H1 (cell line): ENCODE measurements at regions not wholly inside any gene's neighbourhood (a gene's known extent, or its start where the extent isn't known, plus 50 kb on each side); places are given as distances from the start of the nearest gene placed in this dataset.

Experiments used
- CTCF ChIA-PET: fragments of 300-600 bp; sonication (Branson Sonifier 250); formaldehyde crosslinking; loops from one replicate; lab custom pipeline; 2021; ENCODE audit not compliant: partially characterized antibody; lab: Charles Lee
- POLR2A ChIA-PET: fragments of 300-600 bp; sonication (Branson Sonifier 250); formaldehyde crosslinking; loops from one replicate; lab custom pipeline; 2021; ENCODE audit warnings: inconsistent platforms; ENCODE audit not compliant: partially characterized antibody; lab: Charles Lee
- DNase-seq, 2 experiments: peaks; one replicate each; pipeline versions ENCODE4 v3.0.0 to v3.0.0-alpha.2; 2010 to 2022; ENCODE audit warnings: low spot score in 2 of 2, low read depth in 1 of 2, mixed read lengths in 1 of 2
- FAIRE-seq: peaks from 2 replicates; lab custom pipeline; 2011; peaks lifted over from hg19 to GRCh38; lab: Jason Lieb, UNC
- H2AFZ ChIP-seq: 2 replicates; pipeline ENCODE4 v1.8.1; 2012; ENCODE audit warnings: low read length, inconsistent platforms
- H2AK5ac ChIP-seq: 2 replicates; pipeline ENCODE4 v1.6.1; 2013; ENCODE audit warnings: low read depth, low read length
- H2BK120ac ChIP-seq: replicated peaks from 2 replicates; pipeline ENCODE3; 2013; ENCODE audit warnings: low read depth, low read length, inconsistent platforms
- H2BK12ac ChIP-seq: 2 replicates; pipeline ENCODE4 v1.6.1; 2013; ENCODE audit warnings: low read depth, low read length
- H2BK15ac ChIP-seq: 2 replicates; pipeline ENCODE4 v1.6.1; 2013; ENCODE audit warnings: low read length
- H2BK20ac ChIP-seq: 2 replicates; pipeline ENCODE4 v1.6.1; 2013; ENCODE audit warnings: low read length
- H2BK5ac ChIP-seq: 2 replicates; pipeline ENCODE4 v1.6.1; 2013; ENCODE audit warnings: low read depth, low read length
- H3K14ac ChIP-seq: 2 replicates; pipeline ENCODE4 v1.6.1; 2013; ENCODE audit warnings: inconsistent platforms; ENCODE audit not compliant: insufficient read length
- H3K18ac ChIP-seq: 2 replicates; pipeline ENCODE4 v1.6.1; 2013; ENCODE audit warnings: low read length; ENCODE audit errors: extremely low read depth
- H3K23ac ChIP-seq: 2 replicates; pipeline ENCODE4 v1.6.1; 2013; ENCODE audit warnings: inconsistent platforms; ENCODE audit not compliant: insufficient read length
- H3K23me2 ChIP-seq: 2 replicates; pipeline ENCODE4 v1.6.1; 2013; ENCODE audit warnings: low read depth, low read length
- H3K27ac ChIP-seq: 2 replicates; pipeline ENCODE4 v1.6.1; 2011; ENCODE audit warnings: low read depth, low read length, inconsistent platforms
- H3K27me3 ChIP-seq, 4 experiments: replicated peaks in 1 of 4; 1 replicate in 1 of 4; 2 replicates in 3 of 4; pipeline versions ENCODE4 v1.6.1 to v1.8.1; 2011 to 2013; ENCODE audit warnings: low read length in 3 of 4, mild to moderate bottlenecking in 3 of 4, inconsistent platforms in 2 of 4, mixed read lengths in 2 of 4, moderate library complexity in 1 of 4; ENCODE audit not compliant: control insufficient read depth in 3 of 4, insufficient read depth in 3 of 4; ENCODE audit errors: extremely low read depth in 1 of 4
- H3K36me3 ChIP-seq, 4 experiments: 2 replicates each; pipeline versions ENCODE4 v1.6.1 to v1.8.1; 2011 to 2013; ENCODE audit warnings: mild to moderate bottlenecking in 4 of 4, low read length in 3 of 4, moderate library complexity in 2 of 4, control low read depth in 1 of 4, inconsistent platforms in 1 of 4; ENCODE audit not compliant: insufficient read depth in 4 of 4, control insufficient read depth in 2 of 4
- H3K4ac ChIP-seq: replicated peaks from 2 replicates; pipeline ENCODE3; 2013; ENCODE audit warnings: low read length, low read depth, mixed read lengths, inconsistent platforms; ENCODE audit not compliant: insufficient read length
- H3K4me1 ChIP-seq, 4 experiments: replicated peaks in 1 of 4; 1 replicate in 1 of 4; 2 replicates in 3 of 4; pipeline versions ENCODE4 v1.6.1 to v1.8.1; 2011 to 2013; ENCODE audit warnings: low read length in 3 of 4, inconsistent platforms in 2 of 4, mixed read lengths in 1 of 4; ENCODE audit not compliant: insufficient read depth in 4 of 4, control insufficient read depth in 3 of 4
- H3K4me2 ChIP-seq, 2 experiments: 2 replicates each; pipeline versions ENCODE4 v1.6.1 to v1.8.1; 2011 to 2013; ENCODE audit warnings: low read depth in 2 of 2, low read length in 2 of 2, control low read depth in 1 of 2, inconsistent platforms in 1 of 2, mild to moderate bottlenecking in 1 of 2; ENCODE audit not compliant: insufficient read depth in 1 of 2
- H3K4me3 ChIP-seq, 4 experiments: fragments of 200-600, 300-600 bp in 1 of 4; sonication (generic), shearing (Covaris generic), sonication (Bioruptor Twin) in 1 of 4; 2 replicates each; pipeline versions ENCODE4 v1.5.1 to v1.8.1; 2011 to 2016; ENCODE audit warnings: low read length in 4 of 4, low read depth in 3 of 4, control low read depth in 2 of 4, inconsistent platforms in 2 of 4, mild to moderate bottlenecking in 2 of 4, mixed read lengths in 1 of 4, moderate library complexity in 1 of 4; ENCODE audit not compliant: insufficient read depth in 2 of 4; ENCODE audit errors: extremely low read depth in 1 of 4
- H3K56ac ChIP-seq: replicated peaks from 2 replicates; pipeline ENCODE3; 2013; ENCODE audit warnings: low read depth, mild to moderate bottlenecking, mixed read lengths, low read length, inconsistent platforms; ENCODE audit not compliant: insufficient read length
- H3K79me1 ChIP-seq: 2 replicates; pipeline ENCODE4 v1.6.1; 2013; ENCODE audit warnings: low read depth, low read length, control low read depth
- H3K79me2 ChIP-seq, 2 experiments: 2 replicates each; pipeline versions ENCODE4 v1.6.1 to v1.8.1; 2012 to 2013; ENCODE audit warnings: low read length in 2 of 2, mild to moderate bottlenecking in 2 of 2, inconsistent platforms in 1 of 2; ENCODE audit not compliant: insufficient read depth in 2 of 2, control insufficient read depth in 1 of 2
- H3K9ac ChIP-seq, 4 experiments: replicated peaks in 1 of 4; 1 replicate in 1 of 4; 2 replicates in 3 of 4; pipeline versions ENCODE4 v1.6.1 to v1.8.1; 2011 to 2013; ENCODE audit warnings: low read depth in 3 of 4, low read length in 3 of 4, control low read depth in 2 of 4, mild to moderate bottlenecking in 2 of 4, moderate library complexity in 2 of 4, inconsistent platforms in 1 of 4; ENCODE audit errors: extremely low read depth in 1 of 4
- H3K9me3 ChIP-seq, 2 experiments: 2 replicates each; pipeline versions ENCODE4 v1.6.1 to v1.8.1; 2012 to 2013; ENCODE audit warnings: mild to moderate bottlenecking in 2 of 2, moderate library complexity in 2 of 2, control low read depth in 1 of 2, inconsistent platforms in 1 of 2, low read depth in 1 of 2, low read length in 1 of 2, mixed read lengths in 1 of 2; ENCODE audit not compliant: insufficient read depth in 2 of 2
- H4K20me1 ChIP-seq, 2 experiments: replicated peaks in 1 of 2; 2 replicates each; pipeline versions ENCODE3 to v1.8.1; 2011 to 2013; ENCODE audit warnings: inconsistent platforms in 2 of 2, low read length in 2 of 2, mild to moderate bottlenecking in 1 of 2; ENCODE audit not compliant: insufficient read depth in 2 of 2, control insufficient read depth in 1 of 2
- H4K5ac ChIP-seq: 2 replicates; pipeline ENCODE4 v1.6.1; 2013; ENCODE audit warnings: low read length, low read depth, mixed read lengths, inconsistent platforms; ENCODE audit not compliant: insufficient read length
- H4K8ac ChIP-seq: 2 replicates; pipeline ENCODE4 v1.8.0; 2013; ENCODE audit warnings: mild to moderate bottlenecking, moderate library complexity, low read length, inconsistent platforms; ENCODE audit not compliant: insufficient read depth; ENCODE audit errors: extremely low read depth
- H4K91ac ChIP-seq: replicated peaks from 2 replicates; pipeline ENCODE3; 2013; ENCODE audit warnings: low read length, mixed read lengths, inconsistent platforms; ENCODE audit not compliant: insufficient read length
- ASH2L ChIP-seq: fragments of 200-600, 300-600 bp; sonication (generic); IDR thresholded peaks from one replicate; pipeline ENCODE4 v1.7.1; 2017; ENCODE audit warnings: low read length
- CTCF ChIP-seq, 3 experiments: IDR thresholded peaks; 1 replicate in 2 of 3; 2 replicates in 1 of 3; pipeline versions ENCODE4 v1.5.1 to v1.6.1; 2011; ENCODE audit warnings: low read length in 3 of 3, mild to moderate bottlenecking in 3 of 3, inconsistent platforms in 2 of 3, low read depth in 1 of 3, moderate library complexity in 1 of 3; ENCODE audit not compliant: insufficient read depth in 1 of 3; ENCODE audit errors: control extremely low read depth in 1 of 3
- E2F6 ChIP-seq: IDR thresholded peaks from 2 replicates; pipeline ENCODE4 v1.6.1; 2012; ENCODE audit warnings: inconsistent platforms
- JUND ChIP-seq: IDR thresholded peaks from 2 replicates; pipeline ENCODE4 v1.6.1; 2011; ENCODE audit warnings: mild to moderate bottlenecking, improper control_type of control experiment, low read length
- RAD21 ChIP-seq, 2 experiments: IDR thresholded peaks in 1 of 2; conservative IDR thresholded peaks in 1 of 2; 2 replicates each; pipeline ENCODE4 v1.6.1; 2011; ENCODE audit warnings: low read depth in 2 of 2, low read length in 2 of 2, improper control_type of control experiment in 1 of 2, inconsistent platforms in 1 of 2, mild to moderate bottlenecking in 1 of 2, moderate library complexity in 1 of 2
- SIN3A ChIP-seq, 2 experiments: IDR thresholded peaks in 1 of 2; conservative IDR thresholded peaks in 1 of 2; 2 replicates each; pipeline ENCODE4 v1.6.1; 2011 to 2012; ENCODE audit warnings: low read length in 2 of 2, improper control_type of control experiment in 1 of 2, low read depth in 1 of 2, mild to moderate bottlenecking in 1 of 2
- TEAD4 ChIP-seq: IDR thresholded peaks from 2 replicates; pipeline ENCODE4 v1.6.1; 2012; ENCODE audit warnings: low read depth, low read length, inconsistent platforms, mixed read lengths
- WGBS, 2 experiments: shearing (Covaris generic) in 1 of 2; methylation state at CpG; one replicate each; pipeline versions ENCODE4 v1.1.6 to v1.1.7; 2013 to 2015; ENCODE audit warnings: low lambda C conversion rate in 2 of 2, mixed read lengths in 2 of 2, inconsistent platforms in 1 of 2, low coverage in 1 of 2, missing lambda C conversion rate in 1 of 2; ENCODE audit not compliant: insufficient replicate concordance in 2 of 2, insufficient coverage in 1 of 2, insufficient read length in 1 of 2; ENCODE audit errors: extremely low coverage in 1 of 2, missing lambda C conversion rate in 1 of 2; 5-methylcytosine and 5-hydroxymethylcytosine counted together
- TF ChIP-seq, protein P1 (sequence below): IDR thresholded peaks from 2 replicates; pipeline ENCODE4 v1.6.1; 2011; ENCODE audit warnings: low read depth, mild to moderate bottlenecking, low read length; ENCODE audit not compliant: insufficient read depth

DNA sequence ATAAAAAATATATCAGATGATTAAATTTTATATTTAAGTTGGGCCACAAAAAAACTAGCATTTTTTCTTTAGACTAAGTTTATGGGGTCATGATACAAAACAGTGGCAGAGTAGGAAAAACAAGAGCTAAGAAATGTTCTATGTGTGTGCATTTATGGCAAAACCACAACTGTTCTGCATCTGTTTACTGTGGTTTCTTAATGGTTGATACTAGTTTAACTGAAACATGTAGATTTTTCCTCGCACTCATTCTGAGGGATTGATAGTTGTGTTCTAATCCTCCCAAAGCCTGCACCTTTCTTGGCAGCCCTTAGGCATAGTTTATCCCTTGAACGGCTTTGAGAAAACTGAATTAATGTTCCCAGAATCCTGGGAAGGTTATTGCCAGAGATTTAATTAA lies 66.6 kb upstream of the PHYHIPL start:
- H3K27me3 ChIP-seq: no peaks in the 10 kb centered on the region
- no peak overlapping the region for H3K56ac ChIP-seq
- H3K27ac ChIP-seq: no peak overlapping the region
- no peaks in the 10 kb centered on the region for H3K79me2 ChIP-seq
- no peak overlapping the region for H4K91ac ChIP-seq
- no peak overlapping the region for H2BK15ac ChIP-seq
- H2BK120ac ChIP-seq: no peak overlapping the region
- no peak overlapping the region for H2AFZ ChIP-seq
- no peak overlapping the region for H3K18ac ChIP-seq
- H3K23me2 ChIP-seq: no peaks in the 10 kb centered on the region
- H2BK5ac ChIP-seq: no peak overlapping the region
- no peak overlapping the region for H3K9ac ChIP-seq
- no peak overlapping the region for H3K23ac ChIP-seq
- no peak overlapping the region for H3K14ac ChIP-seq
- H3K9me3 ChIP-seq: no peaks in the 10 kb centered on the region
- no peaks in the 10 kb centered on the region for H3K79me1 ChIP-seq
- WGBS, 2 experiments: 88% methylated on average over 2 of the region's 2 CpGs; no CpG with 5 or more reads in 1 of the 2 experiments
- POLR2A ChIA-PET: no interaction called here
- no peak overlapping the region for H2BK20ac ChIP-seq
- CTCF ChIA-PET: interaction anchor here (1.1 kb wide), 1 partner anchor 29 kb away, joined by 4 read pairs; no protein-coding TSS in a partner anchor
- no peak overlapping the region for H2AK5ac ChIP-seq
- H3K36me3 ChIP-seq: no peaks in the 10 kb centered on the region; a peak in 1 of 8 replicates
- no peak overlapping the region for H3K4me2 ChIP-seq
- H2BK12ac ChIP-seq: no peak overlapping the region
- no peak overlapping the region for H4K5ac ChIP-seq
- H3K4me3 ChIP-seq: no peak overlapping the region
- H4K8ac ChIP-seq: no peak overlapping the region
- TF ChIP-seq CTCF (IDR thresholded peaks at IDR 0.05; ENCODE audit: control extremely low read depth in 1 of 3, insufficient read depth in 1 of 3, low read depth in 1 of 3, low read length in 3 of 3) (no peak), E2F6 (no peak), SIN3A (conservative IDR thresholded peaks at IDR 0.05 in 1 of 2, IDR thresholded peaks at IDR 0.05 in 1 of 2; ENCODE audit: low read depth in 1 of 2, low read length in 2 of 2) (no peak), RAD21 (IDR thresholded peaks at IDR 0.05 in 1 of 2, conservative IDR thresholded peaks at IDR 0.05 in 1 of 2; ENCODE audit: low read depth in 2 of 2, low read length in 2 of 2) (no peak), JUND (no peak), TEAD4 (no peak), ASH2L (no peak)
- TF ChIP-seq, protein P1, sequence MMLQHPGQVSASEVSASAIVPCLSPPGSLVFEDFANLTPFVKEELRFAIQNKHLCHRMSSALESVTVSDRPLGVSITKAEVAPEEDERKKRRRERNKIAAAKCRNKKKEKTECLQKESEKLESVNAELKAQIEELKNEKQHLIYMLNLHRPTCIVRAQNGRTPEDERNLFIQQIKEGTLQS: no peak
- TF ChIP-seq, all 59 proteins: peak for 0
- DNase-seq (no peak), FAIRE-seq (no peak)
- no peaks in the 10 kb centered on the region for H3K4me1 ChIP-seq
- no peaks in the 10 kb centered on the region for H4K20me1 ChIP-seq
- no peak overlapping the region for H3K4ac ChIP-seq
